ENCODE measurements at regions not wholly inside any gene's neighbourhood (a gene's known extent, or its start where the extent isn't known, plus 50 kb on each side); places are given as distances from the start of the nearest gene placed in this dataset.

DNA sequence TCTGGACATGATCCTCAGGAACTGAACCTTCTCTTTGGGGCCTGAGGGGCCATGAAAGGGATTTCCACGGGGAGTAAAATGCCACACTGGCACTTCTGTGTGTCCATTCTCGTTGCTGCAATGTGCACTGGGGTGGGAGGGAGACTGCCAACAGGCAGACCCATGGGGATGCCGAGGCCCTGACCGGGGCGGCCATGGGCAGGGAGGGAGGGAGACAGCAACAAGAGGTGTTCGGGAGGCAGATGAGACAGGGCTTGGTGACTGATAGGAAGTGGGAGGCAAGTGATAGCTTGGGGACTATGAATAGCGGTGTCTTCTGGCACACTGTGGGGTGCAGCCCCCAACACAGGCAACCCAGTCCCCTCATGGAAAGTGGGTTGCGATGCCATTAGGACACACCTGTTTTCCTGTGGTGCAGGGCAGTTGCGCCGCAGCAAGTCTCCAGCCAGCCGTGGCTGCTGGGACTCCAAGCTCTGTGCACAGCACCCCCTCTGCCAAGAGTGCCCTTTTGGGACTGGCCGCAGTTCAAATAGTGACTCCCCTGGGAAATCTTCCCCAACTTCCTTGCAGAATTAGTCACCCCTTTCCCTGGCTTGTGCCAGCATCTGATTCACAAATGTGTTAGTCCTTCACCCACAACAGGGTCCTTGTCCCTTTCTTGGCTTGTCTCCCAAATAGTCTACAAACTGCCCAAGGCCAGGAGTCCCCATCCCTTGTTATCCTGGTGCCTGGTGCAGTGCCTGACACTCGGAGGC is 88.8 kb downstream of the CHST1 start:
- H3K9ac ChIP-seq (ENCODE audit: extremely low read depth, insufficient read length, low read length), result no peak overlapping the region
- H2AFZ ChIP-seq (ENCODE audit: low read length), result no peak overlapping the region
- H3K4me1 ChIP-seq (ENCODE audit: insufficient read depth, low read length), result no peaks in the 10 kb centered on the region; the same call in 1 of the 2 replicates
- H3K23ac ChIP-seq (ENCODE audit: insufficient read length, low read depth, low read length), result no peak overlapping the region
- no peaks in the 10 kb centered on the region for H3K79me1 ChIP-seq (ENCODE audit: insufficient read depth, low read depth, low read length, poor library complexity, severe bottlenecking)
- no peak overlapping the region for H4K5ac ChIP-seq (ENCODE audit: insufficient read length, low read depth, low read length)
- H3K36me3 Mint-ChIP-seq (ENCODE audit: insufficient read depth in 1 of 3, low read depth in 3 of 3), result no peaks in the 10 kb centered on the region
- no peaks in the 10 kb centered on the region for H3K9me3 Mint-ChIP-seq
- peaks cover 16 to 18% of the 10 kb centered on the region in 2 experiments for H3K4me1 Mint-ChIP-seq
- H3K9me3 ChIP-seq (ENCODE audit: control insufficient read depth, low read depth, low read length), result no peaks in the 10 kb centered on the region
- H3K23me2 ChIP-seq (ENCODE audit: insufficient read length, low read depth, low read length, poor library complexity, severe bottlenecking), result no peaks in the 10 kb centered on the region
- no CpG with 5 or more reads among the region's 13 CpGs for WGBS (ENCODE audit: extremely low coverage, insufficient read length, low lambda C conversion rate)
- H3K56ac ChIP-seq (ENCODE audit: insufficient read length, low read depth, low read length), result no peak overlapping the region
- H3T11ph ChIP-seq (ENCODE audit: low read length), result no peak overlapping the region
- H3K27ac ChIP-seq (ENCODE audit: insufficient read length, low read depth, low read length), result no peak overlapping the region
- no peak overlapping the region for H3K18ac ChIP-seq (ENCODE audit: insufficient read length, low read depth, low read length)
- H3K14ac ChIP-seq (ENCODE audit: insufficient read depth, low read length), result no peak overlapping the region
- TF ChIP-seq, protein P1, sequence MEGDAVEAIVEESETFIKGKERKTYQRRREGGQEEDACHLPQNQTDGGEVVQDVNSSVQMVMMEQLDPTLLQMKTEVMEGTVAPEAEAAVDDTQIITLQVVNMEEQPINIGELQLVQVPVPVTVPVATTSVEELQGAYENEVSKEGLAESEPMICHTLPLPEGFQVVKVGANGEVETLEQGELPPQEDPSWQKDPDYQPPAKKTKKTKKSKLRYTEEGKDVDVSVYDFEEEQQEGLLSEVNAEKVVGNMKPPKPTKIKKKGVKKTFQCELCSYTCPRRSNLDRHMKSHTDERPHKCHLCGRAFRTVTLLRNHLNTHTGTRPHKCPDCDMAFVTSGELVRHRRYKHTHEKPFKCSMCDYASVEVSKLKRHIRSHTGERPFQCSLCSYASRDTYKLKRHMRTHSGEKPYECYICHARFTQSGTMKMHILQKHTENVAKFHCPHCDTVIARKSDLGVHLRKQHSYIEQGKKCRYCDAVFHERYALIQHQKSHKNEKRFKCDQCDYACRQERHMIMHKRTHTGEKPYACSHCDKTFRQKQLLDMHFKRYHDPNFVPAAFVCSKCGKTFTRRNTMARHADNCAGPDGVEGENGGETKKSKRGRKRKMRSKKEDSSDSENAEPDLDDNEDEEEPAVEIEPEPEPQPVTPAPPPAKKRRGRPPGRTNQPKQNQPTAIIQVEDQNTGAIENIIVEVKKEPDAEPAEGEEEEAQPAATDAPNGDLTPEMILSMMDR (conservative IDR thresholded peaks at IDR 0.05), result no peak
- H2BK15ac ChIP-seq (ENCODE audit: low read depth, low read length), result no peak overlapping the region
- H4K8ac ChIP-seq (replicated peaks; ENCODE audit: insufficient read length, low read depth, low read length), result no peak overlapping the region
- H2BK5ac ChIP-seq (ENCODE audit: insufficient read length, low read length), result no peak overlapping the region
- H3K27ac Mint-ChIP-seq, result no peak overlapping the region
- H3K27me3 Mint-ChIP-seq (ENCODE audit: low read depth), result peaks cover 26% of the 10 kb centered on the region
- H2BK12ac ChIP-seq (ENCODE audit: insufficient read length, low read depth, low read length), result no peak overlapping the region
- H2AK5ac ChIP-seq (ENCODE audit: insufficient read length, low read length), result no peak overlapping the region
- no peak overlapping the region for H3K4me2 ChIP-seq (ENCODE audit: insufficient read depth, insufficient read length, low read length)
- no peak overlapping the region; a peak in 1 of 5 replicates for H3K4me3 Mint-ChIP-seq
- DNase-seq, result no peak
- H2BK20ac ChIP-seq (ENCODE audit: low read depth, low read length, poor library complexity, severe bottlenecking), result no peak overlapping the region
- H4K20me1 ChIP-seq (ENCODE audit: control insufficient read depth, insufficient read depth, insufficient read length), result no peaks in the 10 kb centered on the region
- H3K4ac ChIP-seq (ENCODE audit: low read depth, low read length), result no peak overlapping the region
- H3K79me2 ChIP-seq (ENCODE audit: insufficient read depth, low read length), result no peaks in the 10 kb centered on the region
- no peak overlapping the region for H2BK120ac ChIP-seq (ENCODE audit: low read depth, low read length, poor library complexity, severe bottlenecking)
- no peak overlapping the region for H4K91ac ChIP-seq (ENCODE audit: insufficient read length, low read depth, low read length)
- no peaks in the 10 kb centered on the region for H3K27me3 ChIP-seq (ENCODE audit: insufficient read depth, low read length)

Measured in H9 (cell line).